ENCODE measurements at regions not wholly inside any gene's neighbourhood (a gene's known extent, or its start where the extent isn't known, plus 50 kb on each side); places are given as distances from the start of the nearest gene placed in this dataset.

DNA sequence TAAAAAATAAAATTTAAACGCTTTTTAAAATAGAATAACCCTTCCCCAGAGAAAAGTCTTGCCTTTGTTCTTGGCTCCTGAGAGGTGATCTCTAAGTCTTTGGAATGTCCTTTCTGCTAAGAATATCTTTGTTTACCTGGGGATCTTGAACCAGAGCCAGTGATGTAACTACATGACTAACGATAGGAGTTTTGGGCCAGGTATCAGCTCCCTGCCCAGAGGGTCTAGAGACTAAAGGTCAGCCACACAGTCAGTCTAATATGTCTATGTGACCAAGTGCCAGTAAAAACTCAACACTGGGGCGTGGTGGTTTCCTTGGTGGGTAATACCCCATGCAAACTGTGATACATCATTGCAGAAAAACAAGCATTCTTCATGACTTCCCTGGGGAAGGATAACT, 1351.9 kb upstream of the C9orf72 start:
- no peak overlapping the region for H3K23ac ChIP-seq (ENCODE audit: insufficient read length, low read depth, low read length)
- no peak overlapping the region for H3K9ac ChIP-seq (ENCODE audit: extremely low read depth, insufficient read length, low read length)
- H3K27me3 ChIP-seq (ENCODE audit: insufficient read depth, low read length) = no peaks in the 10 kb centered on the region
- no peak overlapping the region for H4K8ac ChIP-seq (replicated peaks; ENCODE audit: insufficient read length, low read depth, low read length)
- H3K4me1 ChIP-seq (ENCODE audit: insufficient read depth, low read length) = peaks cover 7% of the 10 kb centered on the region
- no peak overlapping the region for H2BK15ac ChIP-seq (ENCODE audit: low read depth, low read length)
- Mint-ChIP-seq H3K4me3 (no peak overlapping the region), H3K27me3 (ENCODE audit: low read depth) (no peaks in the 10 kb centered on the region), H3K9me3 (no peaks in the 10 kb centered on the region), H3K4me1 (peaks cover 31 to 34% of the 10 kb centered on the region in 2 experiments), H3K27ac (no peak overlapping the region), H3K36me3 (ENCODE audit: insufficient read depth in 1 of 3, low read depth in 3 of 3) (no peaks in the 10 kb centered on the region)
- no peaks in the 10 kb centered on the region for H4K20me1 ChIP-seq (ENCODE audit: control insufficient read depth, insufficient read depth, insufficient read length)
- H4K91ac ChIP-seq (ENCODE audit: insufficient read length, low read depth, low read length) = no peak overlapping the region
- no peak overlapping the region for H3T11ph ChIP-seq (ENCODE audit: low read length)
- H4K5ac ChIP-seq (ENCODE audit: insufficient read length, low read depth, low read length) = no peak overlapping the region
- WGBS (ENCODE audit: extremely low coverage, insufficient read length, low lambda C conversion rate) = no CpG with 5 or more reads among the region's 3 CpGs
- no peak overlapping the region for H3K4me2 ChIP-seq (ENCODE audit: insufficient read depth, insufficient read length, low read length)
- H2AFZ ChIP-seq (ENCODE audit: low read length) = no peak overlapping the region
- no peaks in the 10 kb centered on the region for H3K79me1 ChIP-seq (ENCODE audit: insufficient read depth, low read depth, low read length, poor library complexity, severe bottlenecking)
- H3K56ac ChIP-seq (ENCODE audit: insufficient read length, low read depth, low read length) = no peak overlapping the region
- no peak overlapping the region for H2BK120ac ChIP-seq (ENCODE audit: low read depth, low read length, poor library complexity, severe bottlenecking)
- no peak overlapping the region for H3K14ac ChIP-seq (ENCODE audit: insufficient read depth, low read length)
- TF ChIP-seq, protein P1, sequence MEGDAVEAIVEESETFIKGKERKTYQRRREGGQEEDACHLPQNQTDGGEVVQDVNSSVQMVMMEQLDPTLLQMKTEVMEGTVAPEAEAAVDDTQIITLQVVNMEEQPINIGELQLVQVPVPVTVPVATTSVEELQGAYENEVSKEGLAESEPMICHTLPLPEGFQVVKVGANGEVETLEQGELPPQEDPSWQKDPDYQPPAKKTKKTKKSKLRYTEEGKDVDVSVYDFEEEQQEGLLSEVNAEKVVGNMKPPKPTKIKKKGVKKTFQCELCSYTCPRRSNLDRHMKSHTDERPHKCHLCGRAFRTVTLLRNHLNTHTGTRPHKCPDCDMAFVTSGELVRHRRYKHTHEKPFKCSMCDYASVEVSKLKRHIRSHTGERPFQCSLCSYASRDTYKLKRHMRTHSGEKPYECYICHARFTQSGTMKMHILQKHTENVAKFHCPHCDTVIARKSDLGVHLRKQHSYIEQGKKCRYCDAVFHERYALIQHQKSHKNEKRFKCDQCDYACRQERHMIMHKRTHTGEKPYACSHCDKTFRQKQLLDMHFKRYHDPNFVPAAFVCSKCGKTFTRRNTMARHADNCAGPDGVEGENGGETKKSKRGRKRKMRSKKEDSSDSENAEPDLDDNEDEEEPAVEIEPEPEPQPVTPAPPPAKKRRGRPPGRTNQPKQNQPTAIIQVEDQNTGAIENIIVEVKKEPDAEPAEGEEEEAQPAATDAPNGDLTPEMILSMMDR (conservative IDR thresholded peaks at IDR 0.05) = no peak
- H3K23me2 ChIP-seq (ENCODE audit: insufficient read length, low read depth, low read length, poor library complexity, severe bottlenecking) = no peaks in the 10 kb centered on the region
- no peaks in the 10 kb centered on the region for H3K79me2 ChIP-seq (ENCODE audit: insufficient read depth, low read length)
- H3K4ac ChIP-seq (ENCODE audit: low read depth, low read length) = no peak overlapping the region
- H3K27ac ChIP-seq (ENCODE audit: insufficient read length, low read depth, low read length) = no peak overlapping the region
- H2AK5ac ChIP-seq (ENCODE audit: insufficient read length, low read length) = no peak overlapping the region
- H2BK5ac ChIP-seq (ENCODE audit: insufficient read length, low read length) = no peak overlapping the region
- H2BK12ac ChIP-seq (ENCODE audit: insufficient read length, low read depth, low read length) = no peak overlapping the region
- H3K9me3 ChIP-seq (ENCODE audit: control insufficient read depth, low read depth, low read length) = no peaks in the 10 kb centered on the region
- no peak for DNase-seq
- H3K18ac ChIP-seq (ENCODE audit: insufficient read length, low read depth, low read length) = no peak overlapping the region
- H2BK20ac ChIP-seq (ENCODE audit: low read depth, low read length, poor library complexity, severe bottlenecking) = no peak overlapping the region

Measured in H9 (cell line).